ENCODE measurements at regions not wholly inside any gene's neighbourhood (a gene's known extent, or its start where the extent isn't known, plus 50 kb on each side); places are given as distances from the start of the nearest gene placed in this dataset.

DNA sequence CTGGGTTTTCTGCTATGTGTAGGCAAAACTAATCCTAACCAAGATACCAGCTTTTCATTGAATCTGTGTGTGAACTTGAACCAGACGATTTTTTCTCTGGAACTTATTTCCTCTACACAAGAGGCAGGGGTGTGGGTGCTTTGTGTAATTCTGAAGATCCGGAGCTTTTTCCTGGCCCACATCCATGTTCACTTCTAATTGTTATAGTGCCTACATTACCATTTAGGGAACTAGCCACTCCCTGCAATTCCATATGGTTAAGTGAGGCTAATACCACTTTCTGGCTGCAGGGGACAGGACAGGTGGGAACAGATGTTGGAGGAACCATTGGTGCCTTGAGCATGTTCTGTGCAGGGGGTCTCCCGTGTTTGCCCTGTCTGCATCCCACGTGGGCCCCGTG lies 83.4 kb upstream of the FMN2 start:
- Histone ChIP-seq H3K4me2 (ENCODE audit: low read length) (no peak overlapping the region), H3K36me3 (ENCODE audit: control insufficient read depth, insufficient read depth, low read length) (no peaks in the 10 kb centered on the region), H3K9ac (no peak overlapping the region), H3K27me3 (ENCODE audit: control insufficient read depth, insufficient read depth, low read length) (no peaks in the 10 kb centered on the region), H3K27ac (no peak overlapping the region), H3K4me1 (no peaks in the 10 kb centered on the region), H2AFZ (no peak overlapping the region), H3K79me2 (no peaks in the 10 kb centered on the region), H3K4me3 (ENCODE audit: low read depth, low read length) (no peak overlapping the region), H3K9me3 (ENCODE audit: control insufficient read depth, low read length) (no peaks in the 10 kb centered on the region)
- TF ChIP-seq CTCF (IDR thresholded peaks at IDR 0.05): no peak

GRCh38 chr1:240014051-240014450 lies 77.6 kb upstream of the FMN2 start:
- Histone ChIP-seq H3K4me3 (ENCODE audit: low read depth, low read length) (no peak overlapping the region), H3K4me2 (ENCODE audit: low read length) (no peak overlapping the region), H3K9me3 (ENCODE audit: control insufficient read depth, low read length) (peaks cover 6% of the 10 kb centered on the region), H3K4me1 (no peaks in the 10 kb centered on the region), H3K9ac (no peak overlapping the region), H3K27ac (no peak overlapping the region), H3K27me3 (ENCODE audit: control insufficient read depth, insufficient read depth, low read length) (no peaks in the 10 kb centered on the region), H2AFZ (no peak overlapping the region), H3K36me3 (ENCODE audit: control insufficient read depth, insufficient read depth, low read length) (no peaks in the 10 kb centered on the region), H3K79me2 (no peaks in the 10 kb centered on the region)
- no peak for TF ChIP-seq CTCF (IDR thresholded peaks at IDR 0.05)

GRCh38 chr1:240018617-240019016 lies 73.1 kb upstream of the FMN2 start:
- no peak overlapping the region for H3K9ac ChIP-seq
- H3K4me2 ChIP-seq (ENCODE audit: low read length): no peak overlapping the region
- H3K36me3 ChIP-seq (ENCODE audit: control insufficient read depth, insufficient read depth, low read length): no peaks in the 10 kb centered on the region
- no peaks in the 10 kb centered on the region for H3K79me2 ChIP-seq
- no peaks in the 10 kb centered on the region for H3K27me3 ChIP-seq (ENCODE audit: control insufficient read depth, insufficient read depth, low read length)
- H3K4me1 ChIP-seq: no peaks in the 10 kb centered on the region
- no peak for TF ChIP-seq CTCF (IDR thresholded peaks at IDR 0.05)
- peaks cover 6% of the 10 kb centered on the region for H3K9me3 ChIP-seq (ENCODE audit: control insufficient read depth, low read length)
- no peak overlapping the region for H3K4me3 ChIP-seq (ENCODE audit: low read depth, low read length)
- H3K27ac ChIP-seq: no peak overlapping the region
- H2AFZ ChIP-seq: no peak overlapping the region

DNA sequence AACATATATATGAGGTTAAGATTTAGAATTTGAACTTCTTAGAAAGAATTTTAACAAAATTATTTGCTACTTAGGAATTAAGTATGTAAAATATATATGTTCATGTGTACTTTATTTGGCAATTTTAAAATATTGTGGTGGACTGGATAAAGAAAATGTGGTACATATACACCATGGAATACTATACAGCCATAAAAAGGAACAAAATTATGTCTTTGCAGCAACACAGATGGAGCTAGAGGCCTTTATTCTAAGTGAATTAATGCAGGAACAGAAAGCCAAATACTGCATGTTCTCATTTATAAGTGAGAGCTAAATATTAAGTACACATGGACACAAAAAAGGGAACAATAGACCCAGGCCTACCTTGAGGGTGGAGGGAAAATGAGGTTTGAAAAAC lies 72.2 kb upstream of the FMN2 start:
- H3K4me2 ChIP-seq (ENCODE audit: low read length): no peak overlapping the region
- H3K79me2 ChIP-seq: no peaks in the 10 kb centered on the region
- no peak overlapping the region for H2AFZ ChIP-seq
- no peaks in the 10 kb centered on the region for H3K36me3 ChIP-seq (ENCODE audit: control insufficient read depth, insufficient read depth, low read length)
- H3K4me3 ChIP-seq (ENCODE audit: low read depth, low read length): no peak overlapping the region
- H3K9ac ChIP-seq: no peak overlapping the region
- H3K27ac ChIP-seq: no peak overlapping the region
- peaks cover 6% of the 10 kb centered on the region for H3K9me3 ChIP-seq (ENCODE audit: control insufficient read depth, low read length)
- no peaks in the 10 kb centered on the region for H3K4me1 ChIP-seq
- TF ChIP-seq CTCF (IDR thresholded peaks at IDR 0.05): no peak
- H3K27me3 ChIP-seq (ENCODE audit: control insufficient read depth, insufficient read depth, low read length): no peaks in the 10 kb centered on the region

DNA sequence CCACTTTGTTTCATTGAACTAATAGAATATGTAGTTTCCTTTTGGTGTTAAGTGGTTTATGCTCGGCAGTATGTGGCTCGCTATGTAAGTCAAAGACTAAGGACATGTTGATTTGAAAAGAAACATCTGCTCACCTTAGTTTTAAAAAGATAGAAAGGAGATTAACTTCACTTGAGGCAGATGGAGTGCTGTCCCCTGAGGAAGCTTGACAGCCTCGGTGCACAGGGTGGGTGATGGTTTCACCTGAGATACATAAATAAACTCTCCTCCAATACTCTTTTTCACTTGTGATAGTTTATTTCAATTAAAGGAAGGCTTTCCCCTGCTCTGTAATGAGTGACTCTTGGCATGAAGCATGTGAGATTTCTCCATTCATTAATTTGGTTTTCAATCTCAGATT lies 70.8 kb upstream of the FMN2 start:
- no peaks in the 10 kb centered on the region for H3K4me1 ChIP-seq
- H3K79me2 ChIP-seq: no peaks in the 10 kb centered on the region
- TF ChIP-seq CTCF (IDR thresholded peaks at IDR 0.05): no peak
- no peak overlapping the region for H3K27ac ChIP-seq
- no peak overlapping the region for H3K9ac ChIP-seq
- peaks cover 6% of the 10 kb centered on the region for H3K9me3 ChIP-seq (ENCODE audit: control insufficient read depth, low read length)
- no peaks in the 10 kb centered on the region for H3K27me3 ChIP-seq (ENCODE audit: control insufficient read depth, insufficient read depth, low read length)
- no peak overlapping the region for H3K4me2 ChIP-seq (ENCODE audit: low read length)
- no peak overlapping the region for H3K4me3 ChIP-seq (ENCODE audit: low read depth, low read length)
- H3K36me3 ChIP-seq (ENCODE audit: control insufficient read depth, insufficient read depth, low read length): no peaks in the 10 kb centered on the region
- no peak overlapping the region for H2AFZ ChIP-seq
